ENCODE measurements at regions not wholly inside any gene's neighbourhood (a gene's known extent, or its start where the extent isn't known, plus 50 kb on each side); places are given as distances from the start of the nearest gene placed in this dataset.

DNA sequence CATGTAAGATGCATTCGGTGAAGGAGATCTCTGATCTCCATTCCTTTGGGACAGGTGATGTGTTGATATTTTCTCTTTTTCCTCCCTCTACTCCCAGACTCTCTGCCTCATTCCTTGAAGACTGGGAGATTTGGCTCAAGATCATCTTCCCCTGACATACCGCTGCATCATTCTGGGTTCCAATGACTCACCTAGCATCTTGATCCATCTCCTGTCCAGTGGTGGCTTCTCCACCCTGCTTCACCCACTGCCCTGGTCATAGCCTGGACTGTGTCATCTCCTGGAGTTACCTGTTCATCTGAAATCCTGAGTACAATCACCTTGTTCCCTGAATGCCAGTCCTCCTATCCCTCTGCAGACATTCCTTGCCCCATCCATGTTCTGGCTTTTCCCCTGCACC lies 57.4 kb upstream of the TRAK1 start:
- TF ChIP-seq, protein P1, sequence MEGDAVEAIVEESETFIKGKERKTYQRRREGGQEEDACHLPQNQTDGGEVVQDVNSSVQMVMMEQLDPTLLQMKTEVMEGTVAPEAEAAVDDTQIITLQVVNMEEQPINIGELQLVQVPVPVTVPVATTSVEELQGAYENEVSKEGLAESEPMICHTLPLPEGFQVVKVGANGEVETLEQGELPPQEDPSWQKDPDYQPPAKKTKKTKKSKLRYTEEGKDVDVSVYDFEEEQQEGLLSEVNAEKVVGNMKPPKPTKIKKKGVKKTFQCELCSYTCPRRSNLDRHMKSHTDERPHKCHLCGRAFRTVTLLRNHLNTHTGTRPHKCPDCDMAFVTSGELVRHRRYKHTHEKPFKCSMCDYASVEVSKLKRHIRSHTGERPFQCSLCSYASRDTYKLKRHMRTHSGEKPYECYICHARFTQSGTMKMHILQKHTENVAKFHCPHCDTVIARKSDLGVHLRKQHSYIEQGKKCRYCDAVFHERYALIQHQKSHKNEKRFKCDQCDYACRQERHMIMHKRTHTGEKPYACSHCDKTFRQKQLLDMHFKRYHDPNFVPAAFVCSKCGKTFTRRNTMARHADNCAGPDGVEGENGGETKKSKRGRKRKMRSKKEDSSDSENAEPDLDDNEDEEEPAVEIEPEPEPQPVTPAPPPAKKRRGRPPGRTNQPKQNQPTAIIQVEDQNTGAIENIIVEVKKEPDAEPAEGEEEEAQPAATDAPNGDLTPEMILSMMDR (conservative IDR thresholded peaks at IDR 0.05; ENCODE audit: low read depth in 2 of 2) = no peak
- TF ChIP-seq EZH2 (IDR thresholded peaks at IDR 0.05; ENCODE audit: low read depth, unreplicated experiment) = no peak
- no peak for TF ChIP-seq STAT1 (IDR thresholded peaks at IDR 0.05; ENCODE audit: unreplicated experiment)
- no peak for TF ChIP-seq POLR2AphosphoS5 (IDR thresholded peaks at IDR 0.05; ENCODE audit: low read depth)
- TF ChIP-seq CREB1 (CRISPR knock-in tag; IDR thresholded peaks at IDR 0.05; ENCODE audit: low read depth) = no peak
